GM18858 (cell line): ENCODE measurements at regions not wholly inside any gene's neighbourhood (a gene's known extent, or its start where the extent isn't known, plus 50 kb on each side); places are given as distances from the start of the nearest gene placed in this dataset.

Experiments used
- ATAC-seq: cut with Tn5 transposase; IDR thresholded peaks from one replicate; pipeline ENCODE4 v1.9.1; 2021; ENCODE audit not compliant: unreplicated experiment

DNA sequence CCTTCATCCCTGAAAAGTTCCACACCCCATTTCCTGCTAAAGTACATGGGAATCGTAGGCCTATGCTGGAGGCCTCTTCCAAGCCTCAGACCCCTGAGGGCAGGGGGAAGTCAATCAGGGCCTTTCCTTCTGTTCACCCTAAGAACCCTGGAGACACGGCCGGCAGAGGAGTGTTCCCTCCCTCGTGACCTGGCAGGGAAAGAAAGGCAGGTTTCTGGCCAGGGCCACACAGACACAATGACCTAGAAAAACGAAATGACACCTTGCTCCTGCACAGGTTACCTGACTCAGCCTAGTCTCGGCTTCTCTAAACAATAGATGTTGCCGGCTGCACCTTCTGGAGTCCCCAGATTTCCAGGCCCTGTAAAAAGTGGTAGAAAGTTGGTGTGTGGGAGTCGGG, 60.6 kb upstream of the CADM1 start:
- no peak for ATAC-seq

DNA sequence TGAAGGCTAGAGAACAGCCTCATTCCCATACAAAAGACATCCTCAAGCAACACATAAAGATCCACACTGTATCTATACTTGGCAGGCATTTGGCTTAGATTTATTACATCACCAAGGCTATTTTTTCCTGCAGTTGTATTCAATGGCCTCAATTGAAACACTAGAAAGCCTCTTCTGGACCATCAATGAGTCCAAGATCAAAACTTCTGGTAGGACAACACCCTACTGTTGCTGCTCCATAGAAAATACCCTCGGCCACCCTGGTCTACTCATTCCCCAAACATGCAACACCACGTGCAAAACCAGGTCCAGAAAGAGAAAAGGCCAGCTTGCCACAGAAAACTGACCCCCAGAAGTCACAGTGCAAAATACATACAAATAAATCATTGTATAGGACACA, 56.9 kb upstream of the CADM1 start:
- no peak for ATAC-seq

DNA sequence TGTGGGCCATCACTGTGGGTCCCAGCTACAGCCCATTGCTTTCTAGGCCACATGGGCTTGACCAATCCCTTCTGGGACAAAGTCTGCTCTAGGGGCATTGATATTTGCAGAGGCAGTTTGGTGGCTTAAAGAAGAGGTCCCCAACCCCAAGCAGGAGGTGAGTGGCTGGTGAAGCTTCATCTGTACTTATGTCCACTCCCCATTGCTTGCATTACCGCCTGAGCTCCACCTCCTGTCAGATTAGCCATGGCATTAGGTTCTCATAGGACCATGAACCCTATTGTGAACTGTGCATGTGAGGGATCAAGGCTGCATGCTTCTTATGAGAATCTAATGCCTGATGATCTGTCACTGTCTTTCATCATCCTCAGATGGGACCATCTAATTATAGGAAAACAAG, 54.4 kb upstream of the CADM1 start:
- no peak for ATAC-seq

DNA sequence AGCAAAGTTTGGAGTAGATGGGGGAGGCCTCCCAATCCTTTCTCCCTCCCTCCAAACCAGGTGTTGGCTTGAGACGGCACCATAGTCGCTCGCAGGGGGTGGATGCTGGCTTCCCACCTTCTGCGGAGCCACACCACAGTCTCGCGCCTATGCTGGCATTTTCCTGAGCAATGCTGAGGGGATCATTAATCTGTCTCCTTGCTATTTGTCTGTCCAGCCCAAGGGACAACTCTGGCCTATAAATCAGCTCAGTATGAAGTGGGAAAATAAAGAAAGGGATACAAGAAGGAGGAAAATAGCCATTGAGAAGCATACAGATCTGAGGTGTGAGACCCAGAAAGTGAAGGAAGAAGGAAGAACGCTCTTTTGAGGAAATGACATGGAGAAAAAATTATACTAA, 53.5 kb upstream of the CADM1 start:
- no peak for ATAC-seq

DNA sequence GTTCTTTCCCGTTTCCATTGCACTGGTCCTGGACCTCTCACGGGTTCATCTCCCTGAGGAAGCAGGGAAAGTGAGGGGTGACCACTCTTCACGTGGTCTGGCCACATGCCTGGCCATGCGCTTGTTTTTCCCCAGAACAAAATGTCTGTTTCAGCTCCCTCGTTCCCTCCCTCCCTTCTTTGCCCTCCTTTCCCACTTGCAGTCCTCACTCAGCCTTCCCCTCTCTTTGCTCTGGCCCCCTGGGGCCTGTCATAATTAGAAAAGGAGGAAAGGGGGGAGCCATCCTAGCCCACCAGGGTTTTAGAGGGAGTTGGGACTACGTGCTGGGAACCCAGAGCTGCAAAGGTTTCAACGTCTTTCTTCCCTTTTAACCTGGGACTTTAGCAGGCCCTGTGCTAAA, 52.8 kb upstream of the CADM1 start:
- ATAC-seq, result no peak

DNA sequence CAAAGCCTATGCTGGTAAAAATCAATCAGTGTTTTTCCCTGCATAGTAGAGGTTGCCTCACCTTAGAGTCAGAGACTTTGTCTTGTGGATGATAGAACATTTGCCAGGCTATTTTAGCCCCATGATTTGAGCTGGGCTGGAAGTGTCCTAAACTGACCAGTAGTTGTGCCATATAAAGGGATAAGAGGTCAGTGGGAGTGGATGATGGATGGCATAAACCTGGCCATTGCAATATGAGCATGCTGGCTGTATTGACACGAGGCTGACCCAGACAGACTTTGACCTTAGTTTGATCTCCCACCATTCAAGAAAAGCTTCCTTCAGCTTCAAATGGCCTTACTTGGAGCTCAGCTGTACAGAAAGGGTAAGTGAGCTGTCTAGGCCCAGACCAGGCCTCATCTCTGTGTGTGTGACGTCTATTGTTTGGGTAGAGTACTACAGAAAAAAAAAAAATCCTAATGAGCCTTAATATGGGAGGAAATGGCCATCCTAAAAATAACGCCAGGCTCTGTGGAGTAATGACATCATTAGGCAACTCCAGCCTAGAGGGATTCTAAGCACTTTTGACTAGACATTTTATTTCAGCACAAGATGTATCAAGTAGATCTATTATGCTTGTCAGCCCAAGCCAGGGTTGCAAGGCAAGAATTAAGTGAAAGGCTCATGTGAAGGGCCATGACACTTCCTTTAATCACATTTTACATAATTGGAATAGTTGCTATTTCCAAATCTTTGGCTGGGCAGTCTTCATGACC, 51.3 kb upstream of the CADM1 start:
- ATAC-seq, result no peak
